HepG2 (cell line): ENCODE measurements at regions not wholly inside any gene's neighbourhood (a gene's known extent, or its start where the extent isn't known, plus 50 kb on each side); places are given as distances from the start of the nearest gene placed in this dataset.

ENCODE experiments used
- ATAC-seq: fragments of 200-7000 bp; cut with Tn5 transposase; 3 replicates; pipeline ENCODE4 v1.9.1; 2020; ENCODE audit warnings: mild to moderate bottlenecking, moderate library complexity
- BruUV-seq: library from RNA; stranded (reverse); fragments of 400-500 nt; replicated peaks from 2 replicates; lab custom pipeline; 2021; lab: Mats Ljungman, UMichigan
- CTCF ChIA-PET: fragments of 300-600 bp; formaldehyde crosslinking; extraction: SDS; loops from one replicate; lab custom pipeline; 2021; ENCODE audit warnings: low total read pairs, inconsistent platforms, low intra/inter-chr PET ratio; lab: Yijun Ruan, JAX
- POLR2A ChIA-PET: fragments of 350-600 bp; sonication (Branson Sonifier 250); formaldehyde crosslinking; loops from one replicate; lab custom pipeline; 2020; ENCODE audit warnings: antibody characterized with exemption, inconsistent platforms; lab: Yijun Ruan, JAX
- DNase-seq: peaks from one replicate; pipeline ENCODE4 v3.0.0-alpha.2; 2015; ENCODE audit warnings: low spot score
- FAIRE-seq: peaks from 3 replicates; lab custom pipeline; 2011; peaks lifted over from hg19 to GRCh38; lab: Jason Lieb, UNC
- H2AFZ ChIP-seq: one replicate; pipeline ENCODE4 v1.6.1; 2011; ENCODE audit warnings: low read length, inconsistent platforms
- H3K27ac ChIP-seq: fragments of 300-600 bp; 3 replicates; pipeline ENCODE4 v1.8.0; 2011; ENCODE audit warnings: mixed run types, mild to moderate bottlenecking, mixed read lengths, low read length, inconsistent platforms; ENCODE audit not compliant: insufficient read depth; ENCODE audit errors: extremely low read length
- H3K27me3 ChIP-seq, 2 experiments: fragments of 200-600 bp in 1 of 2; 2 replicates in 1 of 2; 3 replicates in 1 of 2; pipeline versions ENCODE4 v1.6.0 to v1.8.0; 2011; ENCODE audit warnings: low read length in 2 of 2, mild to moderate bottlenecking in 2 of 2, moderate library complexity in 2 of 2, inconsistent platforms in 1 of 2; ENCODE audit not compliant: insufficient read depth in 2 of 2, control insufficient read depth in 1 of 2
- H3K36me3 ChIP-seq, 2 experiments: fragments of 200-600 bp in 1 of 2; replicated peaks in 1 of 2; 2 replicates in 1 of 2; 3 replicates in 1 of 2; pipeline versions ENCODE4 v1.5.1 to v1.8.0; 2011; ENCODE audit warnings: low read length in 2 of 2, inconsistent platforms in 1 of 2; ENCODE audit not compliant: insufficient read depth in 2 of 2, control insufficient read depth in 1 of 2
- H3K4me1 ChIP-seq: 2 replicates; pipeline ENCODE4 v1.5.1; 2012; ENCODE audit warnings: low read length, inconsistent platforms; ENCODE audit not compliant: insufficient read depth
- H3K4me2 ChIP-seq: 2 replicates; pipeline ENCODE4 v1.6.0; 2011; ENCODE audit warnings: low read depth, low read length, inconsistent platforms
- H3K4me3 ChIP-seq, 3 experiments: fragments of 200-600 bp in 1 of 3; sonication (generic), shearing (Covaris generic) in 1 of 3; replicated peaks in 1 of 3; 2 replicates each; pipeline ENCODE4 v1.5.1; 2011 to 2016; ENCODE audit warnings: low read length in 3 of 3, inconsistent platforms in 2 of 3, low read depth in 2 of 3, mild to moderate bottlenecking in 2 of 3, control low read depth in 1 of 3, mixed read lengths in 1 of 3; ENCODE audit not compliant: insufficient read depth in 1 of 3
- H3K79me2 ChIP-seq: one replicate; pipeline ENCODE4 v1.6.1; 2011; ENCODE audit warnings: low read length, inconsistent platforms; ENCODE audit not compliant: insufficient read depth
- H3K9ac ChIP-seq: 2 replicates; pipeline ENCODE4 v1.6.0; 2011; ENCODE audit warnings: mild to moderate bottlenecking, low read depth, low read length, inconsistent platforms; ENCODE audit not compliant: insufficient read depth
- H3K9me3 ChIP-seq: 2 replicates; pipeline ENCODE4 v1.5.1; 2012; ENCODE audit warnings: mild to moderate bottlenecking, low read length
- H4K20me1 ChIP-seq: 2 replicates; pipeline ENCODE4 v1.6.0; 2011; ENCODE audit warnings: inconsistent platforms, mild to moderate bottlenecking, low read length, moderate library complexity; ENCODE audit not compliant: insufficient read depth
- CAMTA2 ChIP-seq: sonication (generic); formaldehyde crosslinking; IDR thresholded peaks from 2 replicates; pipeline ENCODE4 v1.4.0; 2020; ENCODE audit warnings: mild to moderate bottlenecking, missing genetic modification reagents, borderline replicate concordance
- CREB1 ChIP-seq, 2 experiments: fragments of 450-650 bp in 1 of 2; IDR thresholded peaks; 2 replicates each; pipeline ENCODE4 v1.6.1; 2016 to 2017; ENCODE audit warnings: control low read depth in 1 of 2, mild to moderate bottlenecking in 1 of 2, missing compliant biosample characterization in 1 of 2, missing genetic modification characterization in 1 of 2
- FOXA1 ChIP-seq, 2 experiments: fragments of 450-650 bp in 1 of 2; sonication (generic) in 1 of 2; formaldehyde crosslinking in 1 of 2; IDR thresholded peaks; 2 replicates each; pipeline versions ENCODE4 v1.4.0 to v1.6.1; 2016 to 2020; ENCODE audit warnings: missing genetic modification reagents in 1 of 2
- MBD4 ChIP-seq: IDR thresholded peaks from 2 replicates; pipeline ENCODE4 v1.6.1; 2012; ENCODE audit warnings: low read length, inconsistent platforms, borderline replicate concordance
- MIXL1 ChIP-seq: IDR thresholded peaks from 2 replicates; pipeline ENCODE4 v1.6.1; 2016
- POGZ ChIP-seq: sonication (generic); formaldehyde crosslinking; IDR thresholded peaks from 2 replicates; pipeline ENCODE4 v1.4.0; 2020; ENCODE audit warnings: mild to moderate bottlenecking, missing genetic modification reagents
- POLR2AphosphoS2 ChIP-seq: IDR thresholded peaks from 2 replicates; pipeline ENCODE4 v1.6.1; 2011; ENCODE audit warnings: low read depth, low read length, improper control_type of control experiment
- REST ChIP-seq, 2 experiments: IDR thresholded peaks; 2 replicates each; pipeline ENCODE4 v1.6.1; 2011 to 2012; ENCODE audit warnings: low read length in 2 of 2, borderline replicate concordance in 1 of 2, low read depth in 1 of 2, mild to moderate bottlenecking in 1 of 2, moderate library complexity in 1 of 2
- SALL1 ChIP-seq: sonication (generic); formaldehyde crosslinking; IDR thresholded peaks from 2 replicates; pipeline ENCODE4 v1.8.0; 2022; ENCODE audit warnings: mild to moderate bottlenecking, missing genetic modification reagents
- SNAPC2 ChIP-seq: sonication (generic); formaldehyde crosslinking; IDR thresholded peaks from 2 replicates; pipeline ENCODE4 v1.8.1; 2022; ENCODE audit warnings: mild to moderate bottlenecking, missing genetic modification reagents
- ZBTB44 ChIP-seq: sonication (generic); formaldehyde crosslinking; IDR thresholded peaks from 2 replicates; pipeline ENCODE4 v1.4.0; 2020; ENCODE audit warnings: missing genetic modification reagents
- ZFYVE20 ChIP-seq: sonication (generic); formaldehyde crosslinking; IDR thresholded peaks from 2 replicates; pipeline ENCODE4 v1.8.0; 2023; ENCODE audit warnings: low read depth, mild to moderate bottlenecking, moderate library complexity, missing genetic modification reagents, borderline replicate concordance
- ZMAT3 ChIP-seq: sonication (generic); formaldehyde crosslinking; conservative IDR thresholded peaks from 2 replicates; pipeline ENCODE4 v1.7.0; 2021; ENCODE audit warnings: missing genetic modification reagents
- ZNF512B ChIP-seq: sonication (generic); formaldehyde crosslinking; IDR thresholded peaks from 2 replicates; pipeline ENCODE4 v1.5.1; 2020; ENCODE audit warnings: missing genetic modification reagents, mild to moderate bottlenecking, borderline replicate concordance
- ZNF576 ChIP-seq: sonication (generic); formaldehyde crosslinking; IDR thresholded peaks from 2 replicates; pipeline ENCODE4 v1.4.0; 2020; ENCODE audit warnings: mild to moderate bottlenecking, missing genetic modification reagents
- ZNF75D ChIP-seq: sonication (generic); formaldehyde crosslinking; IDR thresholded peaks from 2 replicates; pipeline ENCODE4 v1.8.1; 2023; ENCODE audit warnings: missing genetic modification reagents, mild to moderate bottlenecking, borderline replicate concordance
- ZNF781 ChIP-seq: sonication (generic); formaldehyde crosslinking; IDR thresholded peaks from 2 replicates; pipeline ENCODE4 v1.5.1; 2020; ENCODE audit warnings: borderline replicate concordance, mild to moderate bottlenecking, missing genetic modification reagents; ENCODE audit errors: not compliant biosample characterization
- in situ Hi-C: cut with HindIII; loops from 2 replicates; pipeline ENCODE4 v1.10.0; 2017; ENCODE audit warnings: low pct_unique_long_range_greater_than_20kb; ENCODE audit not compliant: extremely low pct_ligation_motif_present
- intact Hi-C: fragments of 100-400 bp; cut with micrococcal nuclease; formaldehyde crosslinking; loops from one replicate; pipeline ENCODE4 v1.10.0; 2022; ENCODE audit not compliant: unreplicated experiment

DNA sequence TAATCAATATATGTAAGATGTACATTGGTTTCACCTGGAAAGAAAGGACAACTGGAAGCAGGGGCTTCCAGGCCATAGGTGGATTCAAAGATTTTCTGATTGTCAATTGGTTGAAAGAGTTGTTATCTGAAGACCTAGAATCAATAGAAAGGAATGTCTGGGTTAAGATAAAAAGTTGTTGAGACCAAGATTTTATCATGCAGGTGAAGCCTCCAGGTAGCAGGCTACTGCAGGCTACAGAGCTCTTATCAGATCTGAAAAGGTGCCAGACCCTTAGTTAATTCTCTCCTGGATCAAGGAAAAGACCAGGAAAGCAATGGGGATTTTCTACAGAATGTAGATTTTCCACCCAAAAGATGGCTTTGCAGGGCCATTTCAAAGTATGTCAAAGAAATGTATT is 487.2 kb downstream of the BTBD3 start:
- no peaks in the 10 kb centered on the region for H3K79me2 ChIP-seq
- ChIA-PET CTCF (no interaction called here), POLR2A (no interaction called here)
- H3K4me1 ChIP-seq = no peaks in the 10 kb centered on the region
- H3K4me2 ChIP-seq = no peak overlapping the region
- in situ Hi-C loops = no loop called here
- no peaks in the 10 kb centered on the region for H3K27me3 ChIP-seq
- no peak overlapping the region for H3K27ac ChIP-seq
- no peak overlapping the region for H3K4me3 ChIP-seq
- no peaks in the 10 kb centered on the region for H4K20me1 ChIP-seq
- FAIRE-seq (no peak), ATAC-seq (no peak), DNase-seq (no peak)
- intact Hi-C loops = no loop called here
- BruUV-seq = no TSS peak
- no peaks in the 10 kb centered on the region for H3K36me3 ChIP-seq
- H3K9ac ChIP-seq = no peak overlapping the region
- no peak for TF ChIP-seq POGZ
- TF ChIP-seq ZNF576 (CRISPR knock-in tag) = no peak
- no peak for TF ChIP-seq ZNF512B
- no peak for TF ChIP-seq POLR2AphosphoS2
- no peak for TF ChIP-seq ZMAT3 (CRISPR knock-in tag)
- no peak for TF ChIP-seq SNAPC2
- TF ChIP-seq ZBTB44 (CRISPR knock-in tag) = no peak
- no peak for TF ChIP-seq FOXA1 (IDR thresholded peaks at IDR 0.05)
- no peak for TF ChIP-seq FOXA1 (CRISPR knock-in tag; IDR thresholded peaks at IDR 0.05)
- TF ChIP-seq CREB1 (IDR thresholded peaks at IDR 0.05) = no peak
- no peak for TF ChIP-seq CREB1 (CRISPR knock-in tag; IDR thresholded peaks at IDR 0.05)
- TF ChIP-seq MIXL1 (CRISPR knock-in tag) = no peak
- TF ChIP-seq ZNF75D = no peak
- no peak for TF ChIP-seq REST (IDR thresholded peaks at IDR 0.05; ENCODE audit: borderline replicate concordance in 1 of 2, low read depth in 1 of 2, low read length in 2 of 2)
- no peak for TF ChIP-seq ZNF781 (CRISPR knock-in tag)
- TF ChIP-seq MBD4 = no peak
- no peak for TF ChIP-seq CAMTA2 (CRISPR knock-in tag)
- no peak for TF ChIP-seq SALL1 (CRISPR knock-in tag)
- TF ChIP-seq ZFYVE20 = no peak
- no peak overlapping the region for H2AFZ ChIP-seq
- H3K9me3 ChIP-seq = peaks cover 59% of the 10 kb centered on the region
